Caco-2 (cell line): ENCODE measurements at regions not wholly inside any gene's neighbourhood (a gene's known extent, or its start where the extent isn't known, plus 50 kb on each side); places are given as distances from the start of the nearest gene placed in this dataset.
A peak's percentile ranks its signal among the peaks of the same experiment; 100 is the strongest.
"Not testable (repeated sequence)": the region's sequence is repeated elsewhere in the genome, so short reads cannot be mapped to it uniquely, and the experiment has no call there.

Source experiments
- BruUV-seq: library from RNA; stranded (reverse); fragments of 400-500 nt; replicated peaks from 2 replicates; lab custom pipeline; 2021; lab: Mats Ljungman, UMichigan
- CTCF ChIA-PET: fragments of 300-600 bp; sonication (Branson Sonifier 250); formaldehyde crosslinking; loops from one replicate; lab custom pipeline; 2022; ENCODE audit warnings: antibody characterized with exemption; lab: Charles Lee
- POLR2A ChIA-PET: fragments of 300-600 bp; sonication (Branson Sonifier 250); formaldehyde crosslinking; loops from one replicate; lab custom pipeline; 2022; ENCODE audit warnings: antibody characterized with exemption; lab: Charles Lee
- DNase-seq, 2 experiments: peaks; one replicate each; pipeline versions ENCODE4 v3.0.0 to v3.0.0-alpha.2; 2020 to 2022
- H3K27me3 ChIP-seq: replicated peaks from 2 replicates; pipeline ENCODE4 v1.6.0; 2011; ENCODE audit warnings: low read length; ENCODE audit not compliant: control insufficient read depth, insufficient read depth
- H3K36me3 ChIP-seq: 2 replicates; pipeline ENCODE4 v1.5.1; 2011; ENCODE audit warnings: low read length; ENCODE audit not compliant: control insufficient read depth, insufficient read depth
- H3K4me1 ChIP-seq: fragments of 250-450 bp; sonication (Bioruptor Pico); 2 replicates; pipeline ENCODE4 v1.5.1; 2020; ENCODE audit warnings: mild to moderate bottlenecking
- H3K4me3 ChIP-seq: 2 replicates; pipeline ENCODE4 v1.5.1; 2011; ENCODE audit warnings: low read depth, mild to moderate bottlenecking, control low read depth, low read length
- H3K9me3 ChIP-seq: fragments of 250-450 bp; sonication (Bioruptor Pico); 2 replicates; pipeline ENCODE4 v1.5.1; 2020; ENCODE audit warnings: mild to moderate bottlenecking, moderate library complexity
- H3K27ac Mint-ChIP-seq: one replicate; pipeline ENCODE4 v1.8.0; 2022; ENCODE audit warnings: mixed read lengths; ENCODE audit not compliant: unreplicated experiment
- H3K27me3 Mint-ChIP-seq: one replicate; pipeline ENCODE4 v1.8.0; 2022; ENCODE audit warnings: mixed read lengths; ENCODE audit not compliant: insufficient read depth, unreplicated experiment
- H3K36me3 Mint-ChIP-seq: one replicate; pipeline ENCODE4 v1.8.0; 2022; ENCODE audit warnings: mild to moderate bottlenecking, mixed read lengths; ENCODE audit not compliant: insufficient read depth, unreplicated experiment
- H3K4me1 Mint-ChIP-seq: one replicate; pipeline ENCODE4 v1.8.0; 2022; ENCODE audit warnings: low read depth, mixed read lengths; ENCODE audit not compliant: unreplicated experiment
- H3K4me3 Mint-ChIP-seq: one replicate; pipeline ENCODE4 v1.8.0; 2022; ENCODE audit warnings: mild to moderate bottlenecking, moderate library complexity, mixed read lengths; ENCODE audit not compliant: unreplicated experiment
- H3K9me3 Mint-ChIP-seq: one replicate; pipeline ENCODE4 v1.8.0; 2022; ENCODE audit warnings: mixed read lengths; ENCODE audit not compliant: unreplicated experiment
- intact Hi-C: fragments of 100-400 bp; cut with micrococcal nuclease; formaldehyde crosslinking; loops from one replicate; pipeline ENCODE4 v1.10.0; 2022; ENCODE audit not compliant: unreplicated experiment
- TF ChIP-seq, protein P1 (sequence below), 2 experiments: fragments of 200-600 bp in 1 of 2; IDR thresholded peaks; 1 replicate in 1 of 2; 2 replicates in 1 of 2; pipeline versions ENCODE4 v1.5.1 to v1.8.0; 2011 to 2022; ENCODE audit warnings: antibody characterized with exemption in 1 of 2, control low read depth in 1 of 2, inconsistent platforms in 1 of 2, low read depth in 1 of 2, low read length in 1 of 2, mild to moderate bottlenecking in 1 of 2, moderate library complexity in 1 of 2; ENCODE audit not compliant: insufficient read depth in 1 of 2, severe bottlenecking in 1 of 2, unreplicated experiment in 1 of 2

DNA sequence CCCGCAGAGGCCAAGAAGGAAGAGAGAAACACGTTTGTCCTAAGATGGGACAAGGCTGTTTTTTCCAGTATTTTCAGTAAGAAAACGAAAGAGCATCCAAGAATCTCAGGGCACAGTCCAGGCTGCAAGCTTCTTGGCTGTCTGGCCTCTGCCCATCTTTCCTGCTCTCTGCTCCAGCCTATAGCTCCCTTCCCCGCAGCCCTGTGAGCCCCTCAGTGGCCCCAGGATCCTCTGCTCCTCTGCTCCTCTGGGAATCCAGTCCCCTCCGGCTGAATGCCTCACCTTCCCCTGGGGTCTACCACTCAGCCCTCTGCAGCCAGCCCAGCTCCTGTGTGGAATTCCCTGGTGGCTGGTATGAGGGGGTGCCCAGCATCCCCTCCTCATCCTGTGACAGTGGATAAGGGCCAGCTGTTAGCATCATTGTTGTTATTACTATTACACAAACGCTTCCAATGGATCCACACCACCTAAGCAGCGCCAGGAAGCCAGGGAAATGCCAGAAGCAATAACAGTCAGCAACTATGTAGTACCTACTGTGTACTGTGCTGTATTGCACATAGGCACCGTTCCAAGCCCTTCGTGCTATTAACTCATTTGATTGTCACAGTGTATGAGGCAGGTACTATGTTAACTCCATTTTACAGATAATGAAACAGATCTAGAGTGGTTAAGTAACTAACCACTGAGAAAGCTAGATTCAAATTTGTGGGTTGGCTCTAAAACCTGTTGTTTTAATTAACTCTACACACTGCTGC, 60.3 kb upstream of the PTPN1 start:
- CTCF ChIA-PET, result interaction anchor here (0.6 to 2.7 kb wide), 3 partner anchors 20 to 259 kb away, joined by 3 to 9 read pairs (median 3); partner anchors contain the start of gene CEBPB
- Mint-ChIP-seq H3K36me3 (peaks cover 11% of the 10 kb centered on the region), H3K4me3 (no peak overlapping the region), H3K9me3 (peaks cover 9% of the 10 kb centered on the region), H3K27ac (peak overlapping the region; percentile 30), H3K4me1 (peaks cover 71% of the 10 kb centered on the region), H3K27me3 (no peaks in the 10 kb centered on the region)
- H3K4me3 ChIP-seq, result no peak overlapping the region
- BruUV-seq, result no TSS peak
- no peaks in the 10 kb centered on the region for H3K36me3 ChIP-seq
- TF ChIP-seq, protein P1, sequence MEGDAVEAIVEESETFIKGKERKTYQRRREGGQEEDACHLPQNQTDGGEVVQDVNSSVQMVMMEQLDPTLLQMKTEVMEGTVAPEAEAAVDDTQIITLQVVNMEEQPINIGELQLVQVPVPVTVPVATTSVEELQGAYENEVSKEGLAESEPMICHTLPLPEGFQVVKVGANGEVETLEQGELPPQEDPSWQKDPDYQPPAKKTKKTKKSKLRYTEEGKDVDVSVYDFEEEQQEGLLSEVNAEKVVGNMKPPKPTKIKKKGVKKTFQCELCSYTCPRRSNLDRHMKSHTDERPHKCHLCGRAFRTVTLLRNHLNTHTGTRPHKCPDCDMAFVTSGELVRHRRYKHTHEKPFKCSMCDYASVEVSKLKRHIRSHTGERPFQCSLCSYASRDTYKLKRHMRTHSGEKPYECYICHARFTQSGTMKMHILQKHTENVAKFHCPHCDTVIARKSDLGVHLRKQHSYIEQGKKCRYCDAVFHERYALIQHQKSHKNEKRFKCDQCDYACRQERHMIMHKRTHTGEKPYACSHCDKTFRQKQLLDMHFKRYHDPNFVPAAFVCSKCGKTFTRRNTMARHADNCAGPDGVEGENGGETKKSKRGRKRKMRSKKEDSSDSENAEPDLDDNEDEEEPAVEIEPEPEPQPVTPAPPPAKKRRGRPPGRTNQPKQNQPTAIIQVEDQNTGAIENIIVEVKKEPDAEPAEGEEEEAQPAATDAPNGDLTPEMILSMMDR (IDR thresholded peaks at IDR 0.05; ENCODE audit: insufficient read depth in 1 of 2, low read depth in 1 of 2, low read length in 1 of 2, severe bottlenecking in 1 of 2, unreplicated experiment in 1 of 2), result no peak
- no peaks in the 10 kb centered on the region for H3K27me3 ChIP-seq
- peaks cover 65% of the 10 kb centered on the region for H3K4me1 ChIP-seq
- POLR2A ChIA-PET, result interaction anchor here (0.6 kb wide), 1 partner anchor 226 kb away, joined by 6 read pairs; no protein-coding TSS in a partner anchor
- intact Hi-C loops, result no loop called here
- no peak for DNase-seq
- no peaks in the 10 kb centered on the region for H3K9me3 ChIP-seq

DNA sequence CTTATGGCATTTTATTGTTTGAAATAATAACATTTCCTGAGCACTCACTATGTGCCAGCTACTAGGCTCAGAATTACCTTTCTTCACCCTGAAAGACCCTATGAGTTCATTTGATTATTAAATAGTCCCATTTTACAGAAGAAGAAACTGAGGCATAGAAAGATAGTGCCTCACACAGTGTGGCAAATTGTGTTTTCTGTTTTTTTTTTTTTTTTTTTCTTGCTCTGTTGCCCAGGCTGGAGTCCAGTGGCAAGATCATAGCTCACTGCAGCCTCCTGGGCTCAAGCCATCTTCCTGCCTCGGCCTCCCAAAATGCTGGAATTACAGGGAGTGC, 59.7 kb upstream of the PTPN1 start:
- H3K36me3 ChIP-seq, result no peaks in the 10 kb centered on the region
- Mint-ChIP-seq H3K27me3 (no peaks in the 10 kb centered on the region), H3K4me1 (peaks cover 76% of the 10 kb centered on the region), H3K9me3 (peaks cover 9% of the 10 kb centered on the region), H3K27ac (peak overlapping the region; percentile 85), H3K36me3 (peaks cover 12% of the 10 kb centered on the region), H3K4me3 (peak overlapping the region; percentile 62)
- BruUV-seq, result no TSS peak
- no peaks in the 10 kb centered on the region for H3K9me3 ChIP-seq
- TF ChIP-seq, protein P1 (IDR thresholded peaks at IDR 0.05; ENCODE audit: insufficient read depth in 1 of 2, low read depth in 1 of 2, low read length in 1 of 2, severe bottlenecking in 1 of 2, unreplicated experiment in 1 of 2), result no peak
- no peaks in the 10 kb centered on the region for H3K27me3 ChIP-seq
- ChIA-PET CTCF (interaction anchor here (0.6 to 2.7 kb wide), 4 partner anchors 171 to 534 kb away, joined by 4 to 9 read pairs (median 4); partner anchors contain the start of gene CEBPB), POLR2A (interaction anchor here (0.6 kb wide), 1 partner anchor 227 kb away, joined by 6 read pairs; no protein-coding TSS in a partner anchor)
- no peak for DNase-seq
- H3K4me3 ChIP-seq, result no peak overlapping the region
- intact Hi-C loops, result no loop called here
- peaks cover 70% of the 10 kb centered on the region for H3K4me1 ChIP-seq

DNA sequence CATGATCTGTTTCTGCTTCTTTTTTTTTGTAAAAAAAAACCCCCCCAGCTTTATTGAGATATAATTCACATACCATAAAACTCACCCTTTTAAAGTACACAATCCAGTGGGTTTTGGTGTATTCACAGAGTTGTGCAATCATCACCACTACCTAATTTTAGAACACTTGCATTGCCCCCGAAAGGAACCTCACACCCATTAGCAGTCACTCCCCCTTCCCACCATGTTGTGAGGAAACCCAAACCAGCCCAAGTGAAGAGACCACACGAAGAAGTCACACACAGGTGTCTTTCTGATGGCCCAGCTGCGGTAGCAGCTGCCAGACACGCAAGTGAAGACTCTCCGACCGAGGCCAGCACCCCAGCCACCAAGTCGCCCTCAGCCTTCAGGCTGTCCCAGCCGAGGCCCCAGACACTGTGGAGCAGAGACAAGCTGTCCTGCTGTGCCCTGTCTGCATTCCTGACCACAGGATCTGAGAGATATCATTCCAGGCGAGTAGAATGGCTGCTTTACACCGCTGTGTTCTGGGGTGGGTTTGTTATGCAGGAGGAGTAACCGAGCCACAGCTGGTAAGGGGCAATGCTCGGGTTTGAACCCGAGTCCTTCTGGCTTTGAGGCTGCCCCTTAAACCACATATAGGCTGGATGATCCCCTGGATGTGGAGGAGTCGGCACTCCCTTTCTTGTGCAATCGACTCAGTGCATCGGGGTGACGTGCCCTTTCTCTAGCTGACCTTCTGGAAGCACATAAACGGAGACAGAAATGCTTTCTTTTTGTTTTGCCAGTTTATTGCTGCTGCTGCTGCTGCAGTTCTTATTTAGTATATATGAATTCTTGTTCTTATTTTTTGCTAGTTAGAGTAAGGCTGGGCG, 59.1 kb upstream of the PTPN1 start:
- H3K27me3 Mint-ChIP-seq, result no peaks in the 10 kb centered on the region
- POLR2A ChIA-PET, result no interaction called here
- H3K4me3 Mint-ChIP-seq, result peak overlapping the region; percentile 62
- TSS peak; percentile 86 for BruUV-seq
- peaks cover 75% of the 10 kb centered on the region for H3K4me1 ChIP-seq
- peaks cover 16% of the 10 kb centered on the region for H3K36me3 Mint-ChIP-seq
- peak; percentile 80 to 89 for DNase-seq
- intact Hi-C loops, result no loop called here
- CTCF ChIA-PET, result interaction anchor here (0.6 to 2.7 kb wide), 5 partner anchors 38 to 535 kb away, joined by 3 to 9 read pairs (median 4); partner anchors contain the start of gene CEBPB
- H3K27ac Mint-ChIP-seq, result peak overlapping the region; percentile 85
- H3K36me3 ChIP-seq, result no peaks in the 10 kb centered on the region
- H3K9me3 Mint-ChIP-seq, result peaks cover 9% of the 10 kb centered on the region
- H3K4me3 ChIP-seq, result no peak overlapping the region
- TF ChIP-seq, protein P1 (IDR thresholded peaks at IDR 0.05; ENCODE audit: insufficient read depth in 1 of 2, low read depth in 1 of 2, low read length in 1 of 2, severe bottlenecking in 1 of 2, unreplicated experiment in 1 of 2), result no peak
- H3K27me3 ChIP-seq, result no peaks in the 10 kb centered on the region
- H3K9me3 ChIP-seq, result no peaks in the 10 kb centered on the region
- H3K4me1 Mint-ChIP-seq, result peaks cover 75% of the 10 kb centered on the region

DNA sequence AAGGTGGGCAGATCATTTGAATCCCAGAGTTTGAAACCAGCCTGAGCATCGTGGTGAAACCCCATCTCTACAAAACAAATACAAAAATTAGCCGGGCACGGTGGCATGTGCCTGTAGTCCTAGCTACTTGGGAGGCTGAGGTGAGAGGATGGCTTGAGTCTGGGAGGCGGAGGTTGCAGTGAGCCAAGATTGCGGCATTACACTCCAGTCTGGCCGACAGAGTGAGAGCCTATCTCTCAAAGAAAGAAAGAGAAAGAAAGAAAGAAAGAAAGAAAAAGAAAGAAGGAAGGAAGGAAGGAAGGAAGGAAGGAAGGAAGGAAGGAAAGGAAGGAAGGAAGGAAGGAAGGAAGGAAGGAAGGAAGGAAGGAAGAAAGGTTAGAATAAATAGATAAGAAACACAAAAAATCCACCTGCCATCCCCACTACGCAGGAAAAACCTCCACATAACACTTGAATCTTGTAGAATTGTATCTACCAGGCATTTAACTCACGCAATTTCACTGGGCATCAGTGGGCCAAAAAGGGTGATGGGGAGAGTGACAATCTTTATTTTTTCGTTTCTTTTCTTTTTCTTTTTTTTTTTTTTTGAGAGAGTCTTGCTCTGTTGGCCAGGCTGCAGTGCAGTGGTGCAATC, 58.3 kb upstream of the PTPN1 start:
- H3K4me3 ChIP-seq, H3K27me3 Mint-ChIP-seq, H3K36me3 ChIP-seq, H3K27me3 ChIP-seq, DNase-seq, H3K9me3 ChIP-seq, H3K4me3 Mint-ChIP-seq, intact Hi-C loops, BruUV-seq, H3K9me3 Mint-ChIP-seq: not testable (repeated sequence)
- ChIA-PET POLR2A (interaction anchor here (0.8 kb wide), 1 partner anchor 234 kb away, joined by 3 read pairs; no protein-coding TSS in a partner anchor), CTCF (interaction anchor here (1.2 to 2.7 kb wide), 2 partner anchors 39 to 261 kb away, joined by 3 to 9 read pairs; partner anchors contain the start of gene CEBPB)
- peak overlapping the region; percentile 85 for H3K27ac Mint-ChIP-seq
- peaks cover 16% of the 10 kb centered on the region for H3K36me3 Mint-ChIP-seq
- H3K4me1 Mint-ChIP-seq, result peaks cover 72% of the 10 kb centered on the region
- H3K4me1 ChIP-seq, result peaks cover 74% of the 10 kb centered on the region
